Pulmonary artery endothelial cell (primary cell): ENCODE measurements at regions not wholly inside any gene's neighbourhood (a gene's known extent, or its start where the extent isn't known, plus 50 kb on each side); places are given as distances from the start of the nearest gene placed in this dataset.
"Not testable (repeated sequence)": the region's sequence is repeated elsewhere in the genome, so short reads cannot be mapped to it uniquely, and the experiment has no call there.

Source experiments
- DNase-seq: peaks from one replicate; pipeline ENCODE4 v3.0.0-alpha.2; 2011; ENCODE audit warnings: low read depth, low spot score

GRCh38 chr12:4822572-4822971, 87.1 kb upstream of the KCNA1 start:
- no peak for DNase-seq

- no peak for DNase-seq
These were observed 85.3 kb upstream of the KCNA1 start for GRCh38 chr12:4824380-4824779.

GRCh38 chr12:4825011-4825858, 84.5 kb upstream of the KCNA1 start:
- DNase-seq = no peak

- no peak for DNase-seq
These were observed 82.8 kb upstream of the KCNA1 start for GRCh38 chr12:4826909-4827308.

- DNase-seq = no peak
These were observed 81.5 kb upstream of the KCNA1 start for GRCh38 chr12:4828176-4828575.

- DNase-seq = no peak
These were observed 80.4 kb upstream of the KCNA1 start for GRCh38 chr12:4829161-4829792.

- DNase-seq = no peak
These were observed 79.9 kb upstream of the KCNA1 start for GRCh38 chr12:4829793-4830162.

- no peak for DNase-seq
These were observed 79.0 kb upstream of the KCNA1 start for GRCh38 chr12:4830556-4831210.

- no peak for DNase-seq
These were observed 76.7 kb upstream of the KCNA1 start for GRCh38 chr12:4833053-4833452.

GRCh38 chr12:4833524-4833923, 76.2 kb upstream of the KCNA1 start:
- DNase-seq = no peak

- DNase-seq = not testable (repeated sequence)
These were observed 67.3 kb upstream of the KCNA1 start for GRCh38 chr12:4842401-4842800.

GRCh38 chr12:4843907-4844306, 65.8 kb upstream of the KCNA1 start:
- DNase-seq = no peak

GRCh38 chr12:4847713-4848112, 62.0 kb upstream of the KCNA1 start:
- no peak for DNase-seq

GRCh38 chr12:4849115-4849541, 60.6 kb upstream of the KCNA1 start:
- DNase-seq = no peak

- no peak for DNase-seq
These were observed 59.8 kb upstream of the KCNA1 start for GRCh38 chr12:4849795-4850345.

- DNase-seq = no peak
These were observed 58.8 kb upstream of the KCNA1 start for GRCh38 chr12:4850857-4851380.

- DNase-seq = no peak
These were observed 57.4 kb upstream of the KCNA1 start for GRCh38 chr12:4852308-4852707.

GRCh38 chr12:4852911-4853310, 56.8 kb upstream of the KCNA1 start:
- DNase-seq = no peak

GRCh38 chr12:4855121-4855924, 54.4 kb upstream of the KCNA1 start:
- DNase-seq = peak; percentile 8

GRCh38 chr12:4856596-4856995, 53.1 kb upstream of the KCNA1 start:
- DNase-seq = no peak
